ENCODE measurements at regions not wholly inside any gene's neighbourhood (a gene's known extent, or its start where the extent isn't known, plus 50 kb on each side); places are given as distances from the start of the nearest gene placed in this dataset.

GRCh38 chr14:87081004-87081403, 912.0 kb downstream of the GALC start:
- DNase-seq, result no peak
- Histone ChIP-seq H3K27ac (no peak overlapping the region), H3K27me3 (no peaks in the 10 kb centered on the region), H3K9me3 (peaks cover 0 to under 1% (median 0%) of the 10 kb centered on the region in 3 donors), H3K36me3 (no peaks in the 10 kb centered on the region), H3K4me1 (no peaks in the 10 kb centered on the region), H3K4me3 (no peak overlapping the region)
- TF ChIP-seq POLR2A (IDR thresholded peaks at IDR 0.05) (no peak), CTCF (IDR thresholded peaks at IDR 0.05) (no peak)
- intact Hi-C loops (cut with DNase I), result no loop called here
- 68 to 75% methylated on average over 6 of the region's 6 CpGs for WGBS, 2 donors

- no peaks in the 10 kb centered on the region for H3K27me3 ChIP-seq
- no peaks in the 10 kb centered on the region for H3K9me3 ChIP-seq
- no peaks in the 10 kb centered on the region for H3K36me3 ChIP-seq
- intact Hi-C loops (cut with DNase I), result no loop called here
- no peak for DNase-seq
- no peak for TF ChIP-seq CTCF (IDR thresholded peaks at IDR 0.05)
- no peak for TF ChIP-seq POLR2A (IDR thresholded peaks at IDR 0.05)
- H3K4me1 ChIP-seq, result no peaks in the 10 kb centered on the region
- H3K4me3 ChIP-seq, result no peak overlapping the region
- no peak overlapping the region for H3K27ac ChIP-seq
- 80 to 81% methylated on average over 7 of the region's 7 CpGs for WGBS, 2 donors
Observed at GRCh38 chr14:87080146-87080545, 912.8 kb downstream of the GALC start.

- Histone ChIP-seq H3K27me3 (no peaks in the 10 kb centered on the region), H3K27ac (no peak overlapping the region), H3K36me3 (no peaks in the 10 kb centered on the region), H3K9me3 (no peaks in the 10 kb centered on the region), H3K4me1 (no peaks in the 10 kb centered on the region), H3K4me3 (no peak overlapping the region)
- intact Hi-C loops (cut with DNase I), result no loop called here
- no peak for DNase-seq
- 58 to 63% methylated on average over 6 of the region's 6 CpGs for WGBS, 2 donors
- TF ChIP-seq CTCF (IDR thresholded peaks at IDR 0.05) (no peak), POLR2A (IDR thresholded peaks at IDR 0.05) (no peak)
Observed at GRCh38 chr14:87079416-87079815, 913.6 kb downstream of the GALC start.

GRCh38 chr14:87076922-87077321, 916.1 kb downstream of the GALC start:
- Histone ChIP-seq H3K4me1 (no peaks in the 10 kb centered on the region), H3K9me3 (no peaks in the 10 kb centered on the region), H3K27ac (no peak overlapping the region), H3K36me3 (no peaks in the 10 kb centered on the region), H3K4me3 (no peak overlapping the region), H3K27me3 (no peaks in the 10 kb centered on the region)
- TF ChIP-seq POLR2A (IDR thresholded peaks at IDR 0.05) (no peak), CTCF (IDR thresholded peaks at IDR 0.05) (no peak)
- no peak for DNase-seq
- intact Hi-C loops (cut with DNase I), result no loop called here

GRCh38 chr14:87076146-87076545, 916.8 kb downstream of the GALC start:
- Histone ChIP-seq H3K36me3 (no peaks in the 10 kb centered on the region), H3K4me1 (no peaks in the 10 kb centered on the region), H3K27me3 (no peaks in the 10 kb centered on the region), H3K9me3 (no peaks in the 10 kb centered on the region), H3K27ac (no peak overlapping the region), H3K4me3 (no peak overlapping the region)
- intact Hi-C loops (cut with DNase I), result no loop called here
- TF ChIP-seq POLR2A (IDR thresholded peaks at IDR 0.05) (no peak), CTCF (IDR thresholded peaks at IDR 0.05) (no peak)
- WGBS, 2 donors, result 37 to 69% methylated on average over 2 of the region's 2 CpGs
- no peak for DNase-seq

All from esophagus squamous epithelium (tissue), 5 donors.